HG03135 (cell line): ENCODE measurements at regions not wholly inside any gene's neighbourhood (a gene's known extent, or its start where the extent isn't known, plus 50 kb on each side); places are given as distances from the start of the nearest gene placed in this dataset.
"Not testable (repeated sequence)": the region's sequence is repeated elsewhere in the genome, so short reads cannot be mapped to it uniquely, and the experiment has no call there.

Source experiments
- ATAC-seq: cut with Tn5 transposase; IDR thresholded peaks from one replicate; pipeline ENCODE4 v1.9.1; 2021; ENCODE audit warnings: mild to moderate bottlenecking, moderate library complexity; ENCODE audit not compliant: unreplicated experiment

GRCh38 chr18:1778496-1779178 lies 792.7 kb downstream of the METTL4 start:
- no peak for ATAC-seq

- ATAC-seq, result no peak
These were observed 791.7 kb downstream of the METTL4 start for GRCh38 chr18:1779587-1779986.

- no peak for ATAC-seq
These were observed 787.2 kb downstream of the METTL4 start for GRCh38 chr18:1784113-1784512.

GRCh38 chr18:1785980-1786379 lies 785.3 kb downstream of the METTL4 start:
- not testable (repeated sequence) for ATAC-seq

- no peak for ATAC-seq
These were observed 774.7 kb downstream of the METTL4 start for GRCh38 chr18:1796636-1797035.

GRCh38 chr18:1797235-1797634 lies 774.1 kb downstream of the METTL4 start:
- ATAC-seq, result no peak

- no peak for ATAC-seq
These were observed 765.8 kb downstream of the METTL4 start for GRCh38 chr18:1805521-1805920.

GRCh38 chr18:1806884-1807615 lies 764.3 kb downstream of the METTL4 start:
- no peak for ATAC-seq

- no peak for ATAC-seq
These were observed 760.0 kb downstream of the METTL4 start for GRCh38 chr18:1811282-1811681.

GRCh38 chr18:1825296-1825695 lies 746.0 kb downstream of the METTL4 start:
- no peak for ATAC-seq

GRCh38 chr18:1840878-1841277 lies 730.4 kb downstream of the METTL4 start:
- ATAC-seq, result no peak

GRCh38 chr18:1846640-1847039 lies 724.7 kb downstream of the METTL4 start:
- ATAC-seq, result no peak

- ATAC-seq, result no peak
These were observed 722.6 kb downstream of the METTL4 start for GRCh38 chr18:1848716-1849115.

GRCh38 chr18:1849386-1849785 lies 721.9 kb downstream of the METTL4 start:
- no peak for ATAC-seq

GRCh38 chr18:1857281-1857680 lies 714.0 kb downstream of the METTL4 start:
- ATAC-seq, result not testable (repeated sequence)

GRCh38 chr18:1861473-1861872 lies 709.8 kb downstream of the METTL4 start:
- ATAC-seq, result no peak

GRCh38 chr18:1865869-1866268 lies 705.4 kb downstream of the METTL4 start:
- no peak for ATAC-seq

GRCh38 chr18:1872274-1872673 lies 699.0 kb downstream of the METTL4 start:
- no peak for ATAC-seq

- no peak for ATAC-seq
These were observed 696.1 kb downstream of the METTL4 start for GRCh38 chr18:1875219-1875618.

GRCh38 chr18:1884623-1885022 lies 686.7 kb downstream of the METTL4 start:
- ATAC-seq, result no peak

GRCh38 chr18:1891641-1892040 lies 679.7 kb downstream of the METTL4 start:
- no peak for ATAC-seq

- ATAC-seq, result no peak
These were observed 679.1 kb downstream of the METTL4 start for GRCh38 chr18:1892191-1892590.
